ENCODE measurements at regions not wholly inside any gene's neighbourhood (a gene's known extent, or its start where the extent isn't known, plus 50 kb on each side); places are given as distances from the start of the nearest gene placed in this dataset.
"Not testable (repeated sequence)": the region's sequence is repeated elsewhere in the genome, so short reads cannot be mapped to it uniquely, and the experiment has no call there.

DNA sequence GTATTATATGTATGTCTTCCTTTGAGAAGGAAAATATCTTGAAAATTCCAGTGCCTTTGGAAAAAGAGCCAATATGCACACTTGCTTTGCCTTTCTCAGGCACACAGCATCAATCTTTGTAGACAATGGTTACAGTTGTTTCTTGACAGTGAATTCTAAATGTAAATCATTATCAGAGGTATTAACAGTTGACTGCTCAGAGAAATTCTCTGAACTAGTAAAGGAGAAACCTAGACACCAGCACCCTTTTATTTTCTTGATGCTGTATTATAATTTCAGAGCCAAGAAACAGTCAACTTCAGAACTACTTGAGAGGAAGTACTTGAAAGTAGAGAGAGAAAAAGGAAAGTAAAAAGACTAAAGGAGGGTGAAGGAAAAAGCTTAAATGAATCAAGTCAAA lies 185.8 kb upstream of the SMIM30 start:
- ATAC-seq: no peak
- no peak for TF ChIP-seq ZFP30 (CRISPR knock-in tag; IDR thresholded peaks at IDR 0.05)

DNA sequence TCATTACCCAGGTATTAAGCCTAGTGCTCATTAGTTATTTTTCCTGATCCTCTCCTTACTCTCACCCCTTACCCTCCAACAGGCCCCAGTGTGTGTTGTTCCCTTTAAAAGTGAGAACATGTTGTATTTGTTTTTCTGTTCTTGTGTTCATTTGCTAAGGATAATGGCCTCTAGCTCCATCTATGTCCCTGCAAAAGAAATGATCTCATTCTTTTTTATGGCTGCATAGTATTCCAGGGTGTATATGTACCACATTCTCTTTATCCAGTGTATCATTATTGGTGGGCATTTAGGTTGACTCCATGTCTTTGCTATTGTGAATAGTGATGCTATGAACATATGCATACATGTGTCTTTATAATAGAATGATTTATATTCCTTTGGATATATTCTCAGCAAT lies 185.0 kb upstream of the SMIM30 start:
- peak; percentile 72 for TF ChIP-seq ZNF8 (CRISPR knock-in tag; IDR thresholded peaks at IDR 0.05)
- ATAC-seq: not testable (repeated sequence)

DNA sequence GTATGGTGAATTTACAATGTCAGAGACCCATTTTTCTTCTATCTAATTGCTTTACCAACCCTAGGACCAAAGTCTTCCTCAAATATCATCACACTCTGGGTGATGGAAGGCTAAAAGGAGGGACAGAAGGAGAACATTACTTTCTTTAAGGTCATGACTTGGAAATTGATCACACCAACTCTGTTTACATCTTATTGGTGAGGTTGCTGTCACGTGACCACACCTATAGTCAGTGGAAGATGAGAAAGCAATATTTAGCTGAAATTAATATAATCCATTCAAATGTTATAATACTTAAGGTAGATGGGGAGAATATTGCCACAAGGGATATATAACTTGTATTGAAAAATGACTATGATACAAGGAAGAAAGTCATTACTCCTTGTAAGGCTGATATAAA lies 183.6 kb upstream of the SMIM30 start:
- no peak for ATAC-seq
- TF ChIP-seq ZNF565 (CRISPR knock-in tag; conservative IDR thresholded peaks at IDR 0.05; ENCODE audit: low read depth): no peak
- no peak for TF ChIP-seq ZNF8 (CRISPR knock-in tag; IDR thresholded peaks at IDR 0.05)

DNA sequence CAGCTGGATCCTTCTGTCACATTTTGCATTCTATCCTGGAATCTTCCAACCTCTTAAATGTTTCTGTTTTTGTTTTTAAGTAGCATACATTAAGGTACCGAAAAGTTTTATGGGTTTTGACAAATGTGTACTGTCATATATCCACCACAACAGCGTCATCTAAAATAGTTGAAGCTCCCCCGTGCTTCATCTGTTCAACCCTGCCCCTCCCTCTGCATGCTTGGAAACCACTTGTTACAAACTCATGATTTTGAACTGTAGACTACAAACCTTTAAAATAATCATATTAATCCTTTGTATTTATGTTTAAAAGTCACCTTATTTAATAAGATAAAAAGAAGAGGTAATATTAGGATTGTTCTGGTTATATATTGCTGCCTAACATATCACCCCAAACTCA lies 182.8 kb upstream of the SMIM30 start:
- TF ChIP-seq PPARA (CRISPR knock-in tag; IDR thresholded peaks at IDR 0.05; ENCODE audit: borderline replicate concordance) (no peak), CSDC2 (CRISPR knock-in tag; IDR thresholded peaks at IDR 0.05) (no peak), ZNF565 (CRISPR knock-in tag; conservative IDR thresholded peaks at IDR 0.05; ENCODE audit: low read depth) (no peak), RARB (CRISPR knock-in tag; IDR thresholded peaks at IDR 0.05) (no peak), SNAI2 (CRISPR knock-in tag; IDR thresholded peaks at IDR 0.05) (no peak), TCF4 (CRISPR knock-in tag; IDR thresholded peaks at IDR 0.05; ENCODE audit: borderline replicate concordance) (no peak), BACH2 (CRISPR knock-in tag; IDR thresholded peaks at IDR 0.05; ENCODE audit: borderline replicate concordance) (no peak), ZNF70 (CRISPR knock-in tag; IDR thresholded peaks at IDR 0.05) (no peak), ZNF8 (CRISPR knock-in tag; IDR thresholded peaks at IDR 0.05) (no peak), GLIS3 (CRISPR knock-in tag; IDR thresholded peaks at IDR 0.05) (no peak), ZC3H10 (CRISPR knock-in tag; IDR thresholded peaks at IDR 0.05) (no peak), OSR1 (CRISPR knock-in tag; IDR thresholded peaks at IDR 0.05) (no peak), TOX (CRISPR knock-in tag; IDR thresholded peaks at IDR 0.05; ENCODE audit: borderline replicate concordance) (no peak), ZFP3 (CRISPR knock-in tag; IDR thresholded peaks at IDR 0.05) (no peak)
- TF ChIP-seq, protein P1, sequence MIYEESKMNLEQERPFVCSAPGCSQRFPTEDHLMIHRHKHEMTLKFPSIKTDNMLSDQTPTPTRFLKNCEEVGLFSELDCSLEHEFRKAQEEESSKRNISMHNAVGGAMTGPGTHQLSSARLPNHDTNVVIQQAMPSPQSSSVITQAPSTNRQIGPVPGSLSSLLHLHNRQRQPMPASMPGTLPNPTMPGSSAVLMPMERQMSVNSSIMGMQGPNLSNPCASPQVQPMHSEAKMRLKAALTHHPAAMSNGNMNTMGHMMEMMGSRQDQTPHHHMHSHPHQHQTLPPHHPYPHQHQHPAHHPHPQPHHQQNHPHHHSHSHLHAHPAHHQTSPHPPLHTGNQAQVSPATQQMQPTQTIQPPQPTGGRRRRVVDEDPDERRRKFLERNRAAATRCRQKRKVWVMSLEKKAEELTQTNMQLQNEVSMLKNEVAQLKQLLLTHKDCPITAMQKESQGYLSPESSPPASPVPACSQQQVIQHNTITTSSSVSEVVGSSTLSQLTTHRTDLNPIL (CRISPR knock-in tag; IDR thresholded peaks at IDR 0.05; ENCODE audit: low read depth): no peak
- TF ChIP-seq, protein P2, sequence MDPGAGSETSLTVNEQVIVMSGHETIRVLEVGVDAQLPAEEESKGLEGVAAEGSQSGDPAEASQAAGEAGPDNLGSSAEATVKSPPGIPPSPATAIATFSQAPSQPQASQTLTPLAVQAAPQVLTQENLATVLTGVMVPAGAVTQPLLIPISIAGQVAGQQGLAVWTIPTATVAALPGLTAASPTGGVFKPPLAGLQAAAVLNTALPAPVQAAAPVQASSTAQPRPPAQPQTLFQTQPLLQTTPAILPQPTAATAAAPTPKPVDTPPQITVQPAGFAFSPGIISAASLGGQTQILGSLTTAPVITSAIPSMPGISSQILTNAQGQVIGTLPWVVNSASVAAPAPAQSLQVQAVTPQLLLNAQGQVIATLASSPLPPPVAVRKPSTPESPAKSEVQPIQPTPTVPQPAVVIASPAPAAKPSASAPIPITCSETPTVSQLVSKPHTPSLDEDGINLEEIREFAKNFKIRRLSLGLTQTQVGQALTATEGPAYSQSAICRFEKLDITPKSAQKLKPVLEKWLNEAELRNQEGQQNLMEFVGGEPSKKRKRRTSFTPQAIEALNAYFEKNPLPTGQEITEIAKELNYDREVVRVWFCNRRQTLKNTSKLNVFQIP (CRISPR knock-in tag; IDR thresholded peaks at IDR 0.05; ENCODE audit: borderline replicate concordance, low read depth): no peak
- TF ChIP-seq, protein P3, sequence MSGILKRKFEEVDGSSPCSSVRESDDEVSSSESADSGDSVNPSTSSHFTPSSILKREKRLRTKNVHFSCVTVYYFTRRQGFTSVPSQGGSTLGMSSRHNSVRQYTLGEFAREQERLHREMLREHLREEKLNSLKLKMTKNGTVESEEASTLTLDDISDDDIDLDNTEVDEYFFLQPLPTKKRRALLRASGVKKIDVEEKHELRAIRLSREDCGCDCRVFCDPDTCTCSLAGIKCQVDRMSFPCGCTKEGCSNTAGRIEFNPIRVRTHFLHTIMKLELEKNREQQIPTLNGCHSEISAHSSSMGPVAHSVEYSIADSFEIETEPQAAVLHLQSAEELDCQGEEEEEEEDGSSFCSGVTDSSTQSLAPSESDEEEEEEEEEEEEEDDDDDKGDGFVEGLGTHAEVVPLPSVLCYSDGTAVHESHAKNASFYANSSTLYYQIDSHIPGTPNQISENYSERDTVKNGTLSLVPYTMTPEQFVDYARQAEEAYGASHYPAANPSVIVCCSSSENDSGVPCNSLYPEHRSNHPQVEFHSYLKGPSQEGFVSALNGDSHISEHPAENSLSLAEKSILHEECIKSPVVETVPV (CRISPR knock-in tag; IDR thresholded peaks at IDR 0.05): no peak
- TF ChIP-seq, protein P4, sequence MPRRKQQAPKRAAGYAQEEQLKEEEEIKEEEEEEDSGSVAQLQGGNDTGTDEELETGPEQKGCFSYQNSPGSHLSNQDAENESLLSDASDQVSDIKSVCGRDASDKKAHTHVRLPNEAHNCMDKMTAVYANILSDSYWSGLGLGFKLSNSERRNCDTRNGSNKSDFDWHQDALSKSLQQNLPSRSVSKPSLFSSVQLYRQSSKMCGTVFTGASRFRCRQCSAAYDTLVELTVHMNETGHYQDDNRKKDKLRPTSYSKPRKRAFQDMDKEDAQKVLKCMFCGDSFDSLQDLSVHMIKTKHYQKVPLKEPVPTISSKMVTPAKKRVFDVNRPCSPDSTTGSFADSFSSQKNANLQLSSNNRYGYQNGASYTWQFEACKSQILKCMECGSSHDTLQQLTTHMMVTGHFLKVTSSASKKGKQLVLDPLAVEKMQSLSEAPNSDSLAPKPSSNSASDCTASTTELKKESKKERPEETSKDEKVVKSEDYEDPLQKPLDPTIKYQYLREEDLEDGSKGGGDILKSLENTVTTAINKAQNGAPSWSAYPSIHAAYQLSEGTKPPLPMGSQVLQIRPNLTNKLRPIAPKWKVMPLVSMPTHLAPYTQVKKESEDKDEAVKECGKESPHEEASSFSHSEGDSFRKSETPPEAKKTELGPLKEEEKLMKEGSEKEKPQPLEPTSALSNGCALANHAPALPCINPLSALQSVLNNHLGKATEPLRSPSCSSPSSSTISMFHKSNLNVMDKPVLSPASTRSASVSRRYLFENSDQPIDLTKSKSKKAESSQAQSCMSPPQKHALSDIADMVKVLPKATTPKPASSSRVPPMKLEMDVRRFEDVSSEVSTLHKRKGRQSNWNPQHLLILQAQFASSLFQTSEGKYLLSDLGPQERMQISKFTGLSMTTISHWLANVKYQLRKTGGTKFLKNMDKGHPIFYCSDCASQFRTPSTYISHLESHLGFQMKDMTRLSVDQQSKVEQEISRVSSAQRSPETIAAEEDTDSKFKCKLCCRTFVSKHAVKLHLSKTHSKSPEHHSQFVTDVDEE (CRISPR knock-in tag; IDR thresholded peaks at IDR 0.05): no peak
- no peak for ATAC-seq

DNA sequence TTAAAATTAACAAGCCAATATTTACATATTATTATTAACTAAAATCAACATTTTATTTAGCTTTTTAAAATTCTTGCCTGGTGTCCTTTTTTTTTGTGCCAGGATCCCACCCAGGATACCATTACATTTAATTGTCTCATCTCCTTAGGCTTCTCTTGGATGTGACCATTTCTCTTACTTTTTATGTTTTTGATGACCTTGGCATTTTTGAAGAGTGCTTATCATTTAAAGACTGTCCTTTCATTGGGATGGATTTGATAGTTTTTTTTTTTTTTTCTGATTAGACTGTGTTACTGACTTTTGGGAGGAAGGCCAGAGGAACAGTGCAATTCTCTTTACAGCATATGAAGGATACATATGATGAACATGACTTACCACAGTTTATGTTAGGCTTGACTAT lies 181.4 kb upstream of the SMIM30 start:
- ATAC-seq: no peak
- TF ChIP-seq ZNF565 (CRISPR knock-in tag; conservative IDR thresholded peaks at IDR 0.05; ENCODE audit: low read depth): no peak
- TF ChIP-seq ZFP30 (CRISPR knock-in tag; IDR thresholded peaks at IDR 0.05): no peak
- TF ChIP-seq ISL1 (CRISPR knock-in tag; IDR thresholded peaks at IDR 0.05): no peak
- no peak for TF ChIP-seq SNAI2 (CRISPR knock-in tag; IDR thresholded peaks at IDR 0.05)
- no peak for TF ChIP-seq BACH2 (CRISPR knock-in tag; IDR thresholded peaks at IDR 0.05; ENCODE audit: borderline replicate concordance)
- no peak for TF ChIP-seq TOX (CRISPR knock-in tag; IDR thresholded peaks at IDR 0.05; ENCODE audit: borderline replicate concordance)
- TF ChIP-seq RARB (CRISPR knock-in tag; IDR thresholded peaks at IDR 0.05): no peak
- TF ChIP-seq PPARA (CRISPR knock-in tag; IDR thresholded peaks at IDR 0.05; ENCODE audit: borderline replicate concordance): no peak
- TF ChIP-seq TCF4 (CRISPR knock-in tag; IDR thresholded peaks at IDR 0.05; ENCODE audit: borderline replicate concordance): no peak
- TF ChIP-seq, protein P4 (CRISPR knock-in tag; IDR thresholded peaks at IDR 0.05): no peak
- no peak for TF ChIP-seq CSDC2 (CRISPR knock-in tag; IDR thresholded peaks at IDR 0.05)
- TF ChIP-seq, protein P2 (CRISPR knock-in tag; IDR thresholded peaks at IDR 0.05; ENCODE audit: borderline replicate concordance, low read depth): no peak
